ENCODE measurements at regions not wholly inside any gene's neighbourhood (a gene's known extent, or its start where the extent isn't known, plus 50 kb on each side); places are given as distances from the start of the nearest gene placed in this dataset.

DNA sequence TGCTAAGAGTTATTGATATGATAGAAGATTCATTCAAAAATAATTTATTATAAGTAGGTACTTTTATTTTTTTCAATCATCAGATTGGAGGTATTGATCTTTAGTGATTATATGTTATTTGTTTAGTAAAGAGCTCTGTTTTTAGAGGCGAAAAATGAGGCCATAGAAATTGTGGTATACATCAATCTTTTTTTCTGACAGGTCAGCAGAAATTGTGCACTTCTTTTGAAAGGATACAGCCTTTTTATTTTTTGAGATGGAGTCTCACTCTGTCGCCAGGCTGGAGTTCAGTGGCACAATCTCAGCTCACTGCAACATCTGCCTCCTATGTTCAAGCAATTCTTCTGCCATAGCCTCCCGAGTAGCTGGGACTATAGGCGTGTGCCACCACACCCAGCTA lies 292.1 kb downstream of the BAMBI start:
- DNase-seq, result no peak
- no peaks in the 10 kb centered on the region for H3K36me3 ChIP-seq
- H3K4me3 ChIP-seq (ENCODE audit: low read depth, low read length), result no peak overlapping the region
- H3K27ac ChIP-seq, result no peak overlapping the region
- no peaks in the 10 kb centered on the region for H3K9me3 ChIP-seq (ENCODE audit: severe bottlenecking)
- TF ChIP-seq, protein P1, sequence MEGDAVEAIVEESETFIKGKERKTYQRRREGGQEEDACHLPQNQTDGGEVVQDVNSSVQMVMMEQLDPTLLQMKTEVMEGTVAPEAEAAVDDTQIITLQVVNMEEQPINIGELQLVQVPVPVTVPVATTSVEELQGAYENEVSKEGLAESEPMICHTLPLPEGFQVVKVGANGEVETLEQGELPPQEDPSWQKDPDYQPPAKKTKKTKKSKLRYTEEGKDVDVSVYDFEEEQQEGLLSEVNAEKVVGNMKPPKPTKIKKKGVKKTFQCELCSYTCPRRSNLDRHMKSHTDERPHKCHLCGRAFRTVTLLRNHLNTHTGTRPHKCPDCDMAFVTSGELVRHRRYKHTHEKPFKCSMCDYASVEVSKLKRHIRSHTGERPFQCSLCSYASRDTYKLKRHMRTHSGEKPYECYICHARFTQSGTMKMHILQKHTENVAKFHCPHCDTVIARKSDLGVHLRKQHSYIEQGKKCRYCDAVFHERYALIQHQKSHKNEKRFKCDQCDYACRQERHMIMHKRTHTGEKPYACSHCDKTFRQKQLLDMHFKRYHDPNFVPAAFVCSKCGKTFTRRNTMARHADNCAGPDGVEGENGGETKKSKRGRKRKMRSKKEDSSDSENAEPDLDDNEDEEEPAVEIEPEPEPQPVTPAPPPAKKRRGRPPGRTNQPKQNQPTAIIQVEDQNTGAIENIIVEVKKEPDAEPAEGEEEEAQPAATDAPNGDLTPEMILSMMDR (IDR thresholded peaks at IDR 0.05; ENCODE audit: low read depth, low read length), result no peak
- H3K27me3 ChIP-seq (ENCODE audit: insufficient read depth, low read depth, severe bottlenecking), result no peaks in the 10 kb centered on the region

DNA sequence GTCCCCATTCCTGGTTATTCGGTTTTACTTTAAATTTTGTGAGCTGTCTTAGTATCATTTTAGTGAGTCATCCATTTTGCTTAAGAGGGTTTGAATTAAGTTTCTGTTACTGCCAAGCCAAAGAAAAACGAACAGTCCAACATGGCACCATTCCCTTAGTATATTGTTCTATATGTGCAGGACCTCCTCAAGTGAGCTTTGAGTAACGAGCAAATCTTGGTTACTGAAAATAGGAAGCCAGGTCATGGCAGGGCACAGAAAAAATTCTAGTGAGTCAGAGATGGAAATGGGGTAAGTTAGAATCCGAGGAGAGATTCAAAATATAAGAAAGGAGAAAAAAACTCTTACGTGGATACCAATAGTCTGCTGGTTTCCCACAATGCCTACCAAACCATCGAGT lies 292.9 kb downstream of the BAMBI start:
- Histone ChIP-seq H3K36me3 (no peaks in the 10 kb centered on the region), H3K4me3 (ENCODE audit: low read depth, low read length) (no peak overlapping the region), H3K9me3 (ENCODE audit: severe bottlenecking) (no peaks in the 10 kb centered on the region), H3K27me3 (ENCODE audit: insufficient read depth, low read depth, severe bottlenecking) (no peaks in the 10 kb centered on the region), H3K27ac (no peak overlapping the region)
- no peak for DNase-seq
- TF ChIP-seq, protein P1 (IDR thresholded peaks at IDR 0.05; ENCODE audit: low read depth, low read length), result no peak

DNA sequence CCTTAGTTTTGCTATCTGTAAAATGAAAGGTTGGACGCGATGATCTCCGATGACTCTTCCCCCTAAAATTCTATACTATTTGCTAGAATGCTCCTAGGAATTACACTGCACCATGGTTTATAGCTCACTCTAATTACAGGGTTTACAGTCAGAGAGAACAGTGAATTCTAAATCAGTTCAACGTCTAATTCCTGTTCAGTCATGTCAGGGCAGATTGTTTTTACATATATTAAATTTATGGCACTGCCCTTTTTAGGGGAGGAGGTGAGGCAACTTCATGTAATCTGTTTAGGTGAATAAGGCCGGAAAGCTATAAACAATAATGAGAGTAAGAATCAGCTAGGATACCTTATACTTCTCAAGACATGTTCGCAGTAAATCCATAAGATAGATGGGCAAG lies 293.9 kb downstream of the BAMBI start:
- no peak for DNase-seq
- H3K4me3 ChIP-seq (ENCODE audit: low read depth, low read length), result no peak overlapping the region
- H3K27me3 ChIP-seq (ENCODE audit: insufficient read depth, low read depth, severe bottlenecking), result no peaks in the 10 kb centered on the region
- no peaks in the 10 kb centered on the region for H3K9me3 ChIP-seq (ENCODE audit: severe bottlenecking)
- no peak overlapping the region for H3K27ac ChIP-seq
- no peaks in the 10 kb centered on the region for H3K36me3 ChIP-seq
- TF ChIP-seq, protein P1 (IDR thresholded peaks at IDR 0.05; ENCODE audit: low read depth, low read length), result no peak

DNA sequence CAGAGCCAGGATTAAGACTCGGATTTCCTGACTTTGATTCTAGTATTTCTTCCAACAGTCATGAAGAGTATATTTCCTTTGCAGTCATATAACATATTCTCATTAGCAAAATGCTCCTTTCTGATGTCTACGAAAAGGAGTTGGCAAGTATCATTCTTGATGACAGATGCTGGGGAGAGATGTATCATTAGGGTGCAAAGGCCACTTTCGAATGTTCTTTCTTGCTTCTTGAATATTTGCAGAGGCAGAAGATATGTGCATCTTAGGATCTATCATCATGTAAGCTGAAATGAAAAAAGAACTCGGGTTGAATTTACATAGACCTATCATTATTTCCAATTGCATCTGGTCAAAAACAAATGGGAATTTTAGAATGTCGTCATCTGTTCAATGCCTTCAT lies 294.4 kb downstream of the BAMBI start:
- TF ChIP-seq, protein P1 (IDR thresholded peaks at IDR 0.05; ENCODE audit: low read depth, low read length), result no peak

DNA sequence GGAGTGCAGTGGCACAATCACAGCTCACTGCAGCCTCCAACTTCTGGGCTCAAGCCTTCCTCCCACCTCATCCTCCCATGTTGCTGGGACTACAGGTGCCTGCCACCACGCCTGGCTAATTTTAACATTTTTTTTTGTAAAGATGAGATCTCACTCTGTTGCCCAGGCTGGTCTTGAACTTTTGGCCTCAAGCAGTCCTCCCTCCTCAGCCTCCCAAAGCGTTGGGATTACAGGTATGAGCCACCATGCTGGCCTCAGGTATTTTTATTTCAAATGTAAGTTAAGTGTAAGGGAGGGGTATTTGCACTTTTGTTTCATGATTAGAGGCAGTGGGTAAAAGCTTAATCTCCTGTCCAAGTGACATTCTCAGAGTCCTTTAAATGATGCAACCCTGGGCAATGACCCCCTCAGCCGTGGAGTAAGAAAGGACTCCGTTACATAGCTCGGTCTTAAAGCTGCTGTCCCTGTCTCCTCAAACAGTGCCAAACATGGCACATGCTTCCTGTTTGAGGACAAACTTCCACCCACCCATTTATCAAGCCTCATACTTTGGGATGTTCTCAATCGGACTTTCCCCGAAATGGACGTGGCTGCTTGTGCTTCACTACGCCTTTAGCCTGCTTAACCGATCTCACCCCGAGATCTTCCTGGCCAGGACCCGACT lies 296.1 kb downstream of the BAMBI start:
- H3K36me3 ChIP-seq, result no peaks in the 10 kb centered on the region
- no peaks in the 10 kb centered on the region for H3K27me3 ChIP-seq (ENCODE audit: insufficient read depth, low read depth, severe bottlenecking)
- H3K27ac ChIP-seq, result no peak overlapping the region
- TF ChIP-seq, protein P1 (IDR thresholded peaks at IDR 0.05; ENCODE audit: low read depth, low read length), result no peak
- no peaks in the 10 kb centered on the region for H3K9me3 ChIP-seq (ENCODE audit: severe bottlenecking)
- no peak for DNase-seq
- no peak overlapping the region for H3K4me3 ChIP-seq (ENCODE audit: low read depth, low read length)

More for the DNA sequence above, 294.4 kb downstream of the BAMBI start:
- Histone ChIP-seq H3K27ac (no peak overlapping the region), H3K4me3 (ENCODE audit: low read depth, low read length) (no peak overlapping the region), H3K27me3 (ENCODE audit: insufficient read depth, low read depth, severe bottlenecking) (no peaks in the 10 kb centered on the region), H3K36me3 (no peaks in the 10 kb centered on the region), H3K9me3 (ENCODE audit: severe bottlenecking) (no peaks in the 10 kb centered on the region)
- DNase-seq, result no peak

Data from WERI-Rb-1 (cell line).